Epithelial cell of esophagus (primary cell): ENCODE measurements at regions not wholly inside any gene's neighbourhood (a gene's known extent, or its start where the extent isn't known, plus 50 kb on each side); places are given as distances from the start of the nearest gene placed in this dataset.

Experiments
- DNase-seq: peaks from one replicate; pipeline ENCODE4 v3.0.0; 2010; ENCODE audit warnings: low read depth
- H3K4me3 ChIP-seq: 2 replicates; pipeline ENCODE4 v1.5.1; 2011; ENCODE audit warnings: mild to moderate bottlenecking, low read length, control low read depth
- CTCF ChIP-seq: IDR thresholded peaks from 2 replicates; pipeline ENCODE4 v1.5.1; 2011; ENCODE audit warnings: low read depth, mild to moderate bottlenecking, low read length, control low read depth, inconsistent platforms; ENCODE audit not compliant: insufficient read depth; ENCODE audit errors: missing control alignments

GRCh38 chr11:129695571-129696308, 119.9 kb upstream of the TMEM45B start:
- H3K4me3 ChIP-seq, result no peak overlapping the region
- peak; percentile 80 for TF ChIP-seq CTCF
- peak; percentile 68 for DNase-seq

DNA sequence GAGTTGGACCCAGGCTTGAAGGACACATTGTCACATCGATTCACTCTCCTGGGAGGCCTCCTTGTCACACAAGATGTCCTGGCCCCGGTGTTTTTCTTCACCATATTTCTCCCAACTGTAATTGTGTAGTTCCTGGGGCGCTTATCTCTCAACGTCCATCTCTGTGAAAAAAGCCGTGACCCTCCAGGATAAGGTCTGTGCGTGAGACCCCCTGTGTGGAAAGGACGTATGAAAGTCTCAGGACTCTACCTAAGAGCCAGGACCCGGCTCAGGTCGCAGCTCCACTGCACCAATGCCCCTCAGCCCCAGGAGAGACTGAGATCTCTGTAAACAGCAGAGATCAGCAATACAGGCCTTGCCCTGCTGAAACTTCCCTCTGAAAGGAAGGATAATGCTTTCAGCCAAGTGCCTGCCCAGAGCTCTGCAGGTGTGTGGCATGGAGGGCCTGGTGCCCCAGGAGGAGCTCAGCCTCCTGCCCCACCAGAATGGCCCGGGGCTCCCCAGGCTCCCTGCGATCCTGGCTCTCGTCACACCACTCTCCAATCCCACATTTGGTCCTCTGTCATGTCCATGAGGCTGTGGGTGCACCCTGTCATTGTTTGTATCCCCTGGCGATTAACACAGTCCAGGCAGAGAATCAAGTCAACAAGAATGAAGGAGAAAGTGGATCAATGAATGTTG, 119.2 kb upstream of the TMEM45B start:
- no peak overlapping the region for H3K4me3 ChIP-seq
- no peak for TF ChIP-seq CTCF
- no peak for DNase-seq

DNA sequence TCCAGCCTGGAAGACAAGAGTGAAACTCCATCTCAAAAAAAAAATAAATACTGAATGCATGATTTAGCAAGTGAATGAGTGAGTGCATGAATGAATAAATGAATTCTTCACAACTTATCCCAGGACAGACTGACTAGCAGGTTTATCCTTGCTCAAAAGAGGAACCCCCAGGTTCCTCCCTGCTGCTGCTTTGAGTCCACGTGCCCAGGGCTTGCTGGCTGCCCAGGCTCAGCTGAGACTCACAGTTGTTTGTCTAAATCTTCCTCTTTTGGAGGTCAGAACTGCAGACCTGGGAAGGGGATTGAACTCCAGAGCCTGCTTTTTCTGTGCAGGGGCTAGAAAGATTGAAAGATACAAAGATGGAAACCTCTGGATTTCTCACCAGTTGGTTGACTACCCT, 117.4 kb upstream of the TMEM45B start:
- no peak overlapping the region for H3K4me3 ChIP-seq
- TF ChIP-seq CTCF, result no peak
- DNase-seq, result no peak

DNA sequence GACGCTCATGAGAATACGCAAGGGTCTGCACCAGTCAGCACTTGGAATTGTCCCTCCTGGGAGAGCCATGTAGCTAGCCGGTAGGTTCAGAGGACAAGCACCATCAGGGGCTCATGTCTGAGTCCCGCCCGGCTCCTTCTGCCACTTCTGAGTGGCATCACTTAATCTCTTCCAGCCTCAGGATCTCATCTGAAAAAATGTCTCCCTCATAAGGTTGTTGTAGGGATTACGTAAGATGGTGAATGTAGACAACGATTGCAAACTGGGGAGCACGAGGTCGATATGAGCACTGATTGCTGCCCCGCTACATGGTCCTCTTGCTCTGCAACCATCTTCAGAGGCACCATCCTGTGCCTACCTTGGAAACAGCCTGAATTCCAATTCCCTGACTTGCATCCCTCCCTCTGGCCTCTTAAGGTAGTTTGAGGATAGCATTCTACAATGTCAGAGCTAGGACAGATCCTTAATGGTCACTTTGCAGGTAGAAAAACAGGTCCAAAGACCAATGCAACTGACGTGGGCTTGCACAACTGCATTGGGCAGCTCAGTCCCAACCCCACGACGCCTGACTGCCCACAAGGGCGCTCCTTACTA, 115.8 kb upstream of the TMEM45B start:
- DNase-seq, result peak; percentile 50
- H3K4me3 ChIP-seq, result no peak overlapping the region
- no peak for TF ChIP-seq CTCF

DNA sequence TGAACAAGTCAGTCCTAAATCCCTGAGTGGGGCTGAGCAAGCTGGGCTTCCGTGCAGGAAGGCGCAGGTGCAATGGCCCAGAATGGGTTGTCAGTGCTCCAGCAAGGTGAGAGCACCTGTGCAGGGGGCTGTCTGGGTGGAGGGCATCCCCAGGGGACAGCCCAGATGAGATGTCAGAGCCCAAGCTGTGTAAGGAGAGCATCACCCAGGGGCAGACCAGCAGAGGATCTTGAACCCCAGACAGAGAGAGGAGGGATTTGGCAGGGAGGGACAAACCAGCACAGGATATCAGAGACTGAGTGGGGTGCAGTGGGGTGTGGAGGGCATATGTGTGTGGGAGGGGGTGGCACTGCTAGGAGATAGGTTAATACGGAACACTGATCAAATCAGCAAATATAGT, 114.9 kb upstream of the TMEM45B start:
- DNase-seq, result no peak
- no peak for TF ChIP-seq CTCF
- no peak overlapping the region for H3K4me3 ChIP-seq

GRCh38 chr11:129701706-129702105, 113.9 kb upstream of the TMEM45B start:
- no peak for TF ChIP-seq CTCF
- DNase-seq, result peak; percentile 11
- no peak overlapping the region for H3K4me3 ChIP-seq
